Cardiac muscle cell (in vitro differentiated cells and primary cell): ENCODE measurements at regions not wholly inside any gene's neighbourhood (a gene's known extent, or its start where the extent isn't known, plus 50 kb on each side); places are given as distances from the start of the nearest gene placed in this dataset.
"Not testable (repeated sequence)": the region's sequence is repeated elsewhere in the genome, so short reads cannot be mapped to it uniquely, and the experiment has no call there.

Experiments
- DNase-seq, 2 donors: peaks; one replicate each; pipeline versions ENCODE4 v3.0.0 to v3.0.0-alpha.2; 2010 to 2017; ENCODE audit warnings: low read depth in 1 of 2, low spot score in 1 of 2
- H3K27ac ChIP-seq: fragments of 200-600 bp; sonication (generic); 2 replicates; pipeline ENCODE4 v1.5.1; 2016
- H3K27me3 ChIP-seq: fragments of 200-600 bp; sonication (generic); 2 replicates; pipeline ENCODE4 v1.6.0; 2016; ENCODE audit warnings: control low read depth
- H3K36me3 ChIP-seq: fragments of 200-600 bp; sonication (generic); 2 replicates; pipeline ENCODE4 v1.5.1; 2016; ENCODE audit warnings: control low read depth
- H3K4me1 ChIP-seq: fragments of 200-600 bp; sonication (generic); 2 replicates; pipeline ENCODE4 v1.8.1; 2017; ENCODE audit warnings: low read depth, mild to moderate bottlenecking, mixed run types
- H3K4me3 ChIP-seq: fragments of 200-600 bp; sonication (generic); 2 replicates; pipeline ENCODE4 v1.5.1; 2016; ENCODE audit warnings: mild to moderate bottlenecking
- H3K9me3 ChIP-seq: fragments of 200-600 bp; sonication (generic); 2 replicates; pipeline ENCODE4 v1.5.1; 2017; ENCODE audit warnings: low read depth, mild to moderate bottlenecking, control low read depth
- TF ChIP-seq, protein P1 (sequence below): IDR thresholded peaks from 2 replicates; pipeline ENCODE4 v1.5.1; 2012; ENCODE audit warnings: low read depth, mild to moderate bottlenecking, low read length

DNA sequence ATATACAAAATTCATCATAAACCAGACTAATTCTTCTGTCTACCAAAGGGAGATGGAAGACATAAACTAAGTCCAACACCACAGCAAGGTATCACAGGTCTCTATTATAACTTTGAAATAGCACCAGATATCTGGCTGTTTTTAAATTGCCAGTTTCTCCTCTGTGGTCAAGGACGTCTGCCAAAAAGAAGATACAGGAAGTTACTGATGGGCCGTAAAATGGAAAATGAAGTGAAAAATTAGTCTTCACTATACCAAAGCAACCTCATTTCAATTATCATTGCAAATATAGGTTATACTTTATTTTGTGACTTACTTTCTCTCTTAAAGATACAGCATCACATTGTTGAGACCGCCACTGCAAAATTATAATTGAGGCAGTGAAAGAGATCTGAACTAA, 225.5 kb downstream of the NDUFS4 start:
- Histone ChIP-seq H3K9me3 (no peaks in the 10 kb centered on the region), H3K27me3 (no peaks in the 10 kb centered on the region), H3K4me1 (no peaks in the 10 kb centered on the region), H3K4me3 (no peak overlapping the region), H3K27ac (no peak overlapping the region), H3K36me3 (no peaks in the 10 kb centered on the region)
- TF ChIP-seq, protein P1, sequence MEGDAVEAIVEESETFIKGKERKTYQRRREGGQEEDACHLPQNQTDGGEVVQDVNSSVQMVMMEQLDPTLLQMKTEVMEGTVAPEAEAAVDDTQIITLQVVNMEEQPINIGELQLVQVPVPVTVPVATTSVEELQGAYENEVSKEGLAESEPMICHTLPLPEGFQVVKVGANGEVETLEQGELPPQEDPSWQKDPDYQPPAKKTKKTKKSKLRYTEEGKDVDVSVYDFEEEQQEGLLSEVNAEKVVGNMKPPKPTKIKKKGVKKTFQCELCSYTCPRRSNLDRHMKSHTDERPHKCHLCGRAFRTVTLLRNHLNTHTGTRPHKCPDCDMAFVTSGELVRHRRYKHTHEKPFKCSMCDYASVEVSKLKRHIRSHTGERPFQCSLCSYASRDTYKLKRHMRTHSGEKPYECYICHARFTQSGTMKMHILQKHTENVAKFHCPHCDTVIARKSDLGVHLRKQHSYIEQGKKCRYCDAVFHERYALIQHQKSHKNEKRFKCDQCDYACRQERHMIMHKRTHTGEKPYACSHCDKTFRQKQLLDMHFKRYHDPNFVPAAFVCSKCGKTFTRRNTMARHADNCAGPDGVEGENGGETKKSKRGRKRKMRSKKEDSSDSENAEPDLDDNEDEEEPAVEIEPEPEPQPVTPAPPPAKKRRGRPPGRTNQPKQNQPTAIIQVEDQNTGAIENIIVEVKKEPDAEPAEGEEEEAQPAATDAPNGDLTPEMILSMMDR: no peak
- no peak for DNase-seq

DNA sequence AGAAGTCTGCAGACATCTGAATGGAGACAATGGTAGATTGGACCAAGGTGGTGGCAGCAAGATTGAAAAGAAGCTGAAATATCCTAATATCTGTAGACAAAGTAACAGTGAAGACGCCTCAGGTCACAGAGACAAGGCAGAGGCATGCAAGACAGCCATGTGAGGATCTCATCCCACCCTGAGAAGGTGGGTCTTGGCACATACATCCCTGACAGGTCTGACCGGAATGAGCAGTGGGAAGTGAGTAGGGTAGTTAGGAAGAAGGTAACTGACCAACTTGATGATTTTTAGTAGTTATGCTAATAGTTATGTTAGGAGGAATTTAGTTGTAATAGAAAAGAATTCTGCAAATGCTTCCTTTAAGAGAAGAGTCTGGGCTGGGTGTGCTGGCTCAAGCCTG, 229.6 kb downstream of the NDUFS4 start:
- H3K27me3 ChIP-seq: no peaks in the 10 kb centered on the region
- no peak overlapping the region for H3K27ac ChIP-seq
- no peak for DNase-seq
- no peaks in the 10 kb centered on the region for H3K4me1 ChIP-seq
- H3K9me3 ChIP-seq: no peaks in the 10 kb centered on the region
- H3K36me3 ChIP-seq: no peaks in the 10 kb centered on the region
- no peak overlapping the region for H3K4me3 ChIP-seq
- TF ChIP-seq, protein P1: no peak

- TF ChIP-seq, protein P1: no peak
- Histone ChIP-seq H3K27me3 (no peaks in the 10 kb centered on the region), H3K36me3 (no peaks in the 10 kb centered on the region), H3K27ac (no peak overlapping the region), H3K4me1 (no peaks in the 10 kb centered on the region), H3K9me3 (no peaks in the 10 kb centered on the region), H3K4me3 (no peak overlapping the region)
- DNase-seq: no peak
Observed at GRCh38 chr5:53792338-53792737, 231.9 kb downstream of the NDUFS4 start.

- not testable (repeated sequence) for H3K27me3 ChIP-seq, H3K9me3 ChIP-seq, DNase-seq, H3K27ac ChIP-seq, H3K36me3 ChIP-seq, H3K4me3 ChIP-seq, H3K4me1 ChIP-seq
Observed at GRCh38 chr5:53799644-53800043, 239.2 kb downstream of the NDUFS4 start.

- not testable (repeated sequence) for H3K4me3 ChIP-seq, H3K36me3 ChIP-seq, DNase-seq, H3K4me1 ChIP-seq, H3K27ac ChIP-seq, H3K9me3 ChIP-seq, H3K27me3 ChIP-seq
Observed at GRCh38 chr5:53808392-53808791, 248.0 kb downstream of the NDUFS4 start.

DNA sequence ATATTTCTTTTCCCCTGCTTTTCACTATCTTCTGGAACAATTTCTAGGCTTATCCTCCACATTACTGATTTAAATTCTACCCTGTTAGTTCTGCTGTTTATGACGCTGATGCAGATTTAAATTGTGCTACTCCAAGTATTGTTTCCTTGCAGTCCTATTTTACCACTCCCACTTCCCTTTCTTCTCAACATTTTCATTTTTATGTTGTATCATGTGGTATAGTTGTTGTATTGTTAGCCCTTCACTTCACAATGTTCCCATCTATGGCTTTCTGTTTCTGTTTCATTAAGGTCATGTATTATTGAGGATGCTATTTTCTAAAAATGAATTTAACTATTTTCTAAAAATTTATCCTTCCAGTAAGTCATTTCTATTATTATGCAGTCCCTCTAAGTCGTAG, 254.4 kb downstream of the NDUFS4 start:
- H3K9me3 ChIP-seq: no peaks in the 10 kb centered on the region
- no peak for DNase-seq
- H3K4me3 ChIP-seq: no peak overlapping the region
- no peaks in the 10 kb centered on the region for H3K36me3 ChIP-seq
- peaks cover 2% of the 10 kb centered on the region for H3K27me3 ChIP-seq
- H3K4me1 ChIP-seq: no peaks in the 10 kb centered on the region
- no peak overlapping the region for H3K27ac ChIP-seq
- TF ChIP-seq, protein P1: no peak

DNA sequence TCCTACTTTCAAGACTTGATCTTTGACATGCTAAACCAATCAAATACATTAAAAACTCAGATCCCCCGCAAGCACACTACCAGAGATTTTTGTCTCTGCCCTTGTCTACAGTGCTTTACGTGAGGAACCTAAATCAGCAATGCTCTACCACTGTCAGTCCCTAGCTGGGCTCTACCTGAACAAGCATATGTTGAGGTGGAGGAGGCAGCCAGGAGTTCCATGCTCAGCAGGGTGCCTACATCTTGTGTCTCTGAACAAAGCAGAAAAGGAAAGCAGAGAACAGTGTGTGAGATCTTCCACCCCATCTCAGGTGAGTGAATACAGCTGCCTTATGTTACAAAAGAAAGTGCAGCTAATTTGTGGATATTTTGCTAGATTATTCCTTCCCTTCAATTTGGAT, 255.0 kb downstream of the NDUFS4 start:
- DNase-seq: no peak
- peaks cover 2% of the 10 kb centered on the region for H3K27me3 ChIP-seq
- no peaks in the 10 kb centered on the region for H3K4me1 ChIP-seq
- H3K36me3 ChIP-seq: no peaks in the 10 kb centered on the region
- H3K9me3 ChIP-seq: no peaks in the 10 kb centered on the region
- TF ChIP-seq, protein P1: no peak
- no peak overlapping the region for H3K4me3 ChIP-seq
- no peak overlapping the region for H3K27ac ChIP-seq
